Ectodermal cell (in vitro differentiated cells): ENCODE measurements at regions not wholly inside any gene's neighbourhood (a gene's known extent, or its start where the extent isn't known, plus 50 kb on each side); places are given as distances from the start of the nearest gene placed in this dataset.

Source experiments
- H3K27ac ChIP-seq: 2 replicates; pipeline ENCODE4 v1.7.0; 2013; ENCODE audit warnings: mild to moderate bottlenecking, low read depth, low read length; ENCODE audit not compliant: insufficient read depth, poor library complexity, severe bottlenecking
- H3K27me3 ChIP-seq: 2 replicates; pipeline ENCODE4 v1.7.0; 2013; ENCODE audit warnings: mild to moderate bottlenecking, low read length; ENCODE audit not compliant: insufficient read depth, control insufficient read depth, poor library complexity, severe bottlenecking
- H3K36me3 ChIP-seq: one replicate; pipeline ENCODE4 v1.7.0; 2013; ENCODE audit warnings: low read length; ENCODE audit not compliant: control insufficient read depth, insufficient read depth
- H3K4me1 ChIP-seq: one replicate; pipeline ENCODE4 v1.7.0; 2013; ENCODE audit warnings: low read length; ENCODE audit not compliant: control insufficient read depth, insufficient read depth
- H3K4me3 ChIP-seq: 2 replicates; pipeline ENCODE4 v1.7.0; 2013; ENCODE audit warnings: low read depth, low read length, control low read depth; ENCODE audit not compliant: insufficient read depth
- H3K9me3 ChIP-seq: 2 replicates; pipeline ENCODE4 v1.7.0; 2013; ENCODE audit warnings: mild to moderate bottlenecking, low read length, moderate library complexity; ENCODE audit not compliant: control insufficient read depth
- WGBS, 2 experiments: methylation state at CpG; one replicate each; pipeline ENCODE4 v1.1.7; 2013; ENCODE audit warnings: missing lambda C conversion rate in 2 of 2; 5-methylcytosine and 5-hydroxymethylcytosine counted together

DNA sequence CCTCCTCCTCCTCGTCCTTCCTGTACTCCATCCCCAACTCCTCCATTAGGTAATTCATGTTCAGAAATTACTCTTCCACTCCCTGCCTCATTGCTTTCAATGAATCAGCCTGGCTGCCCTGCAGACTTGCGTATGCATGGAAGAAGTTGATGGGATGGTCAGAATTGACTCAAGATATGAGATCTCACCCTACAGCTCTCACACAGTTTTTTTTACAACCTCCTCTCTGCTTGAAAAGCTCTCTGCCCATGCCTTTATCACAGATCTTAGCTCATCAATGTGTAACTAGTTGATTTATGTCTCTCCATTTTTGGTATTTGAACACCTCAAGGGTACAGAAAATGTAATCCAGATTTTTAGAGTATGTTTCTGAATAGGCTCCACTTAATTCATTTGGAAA, 506.9 kb downstream of the TBC1D4 start:
- 92 to 96% methylated on average over 2 of the region's 2 CpGs for WGBS, 2 experiments
- H3K27ac ChIP-seq, result no peak overlapping the region
- H3K4me1 ChIP-seq, result peaks cover 19% of the 10 kb centered on the region
- no peaks in the 10 kb centered on the region for H3K9me3 ChIP-seq
- H3K36me3 ChIP-seq, result no peaks in the 10 kb centered on the region
- H3K27me3 ChIP-seq, result no peaks in the 10 kb centered on the region
- H3K4me3 ChIP-seq, result no peak overlapping the region

DNA sequence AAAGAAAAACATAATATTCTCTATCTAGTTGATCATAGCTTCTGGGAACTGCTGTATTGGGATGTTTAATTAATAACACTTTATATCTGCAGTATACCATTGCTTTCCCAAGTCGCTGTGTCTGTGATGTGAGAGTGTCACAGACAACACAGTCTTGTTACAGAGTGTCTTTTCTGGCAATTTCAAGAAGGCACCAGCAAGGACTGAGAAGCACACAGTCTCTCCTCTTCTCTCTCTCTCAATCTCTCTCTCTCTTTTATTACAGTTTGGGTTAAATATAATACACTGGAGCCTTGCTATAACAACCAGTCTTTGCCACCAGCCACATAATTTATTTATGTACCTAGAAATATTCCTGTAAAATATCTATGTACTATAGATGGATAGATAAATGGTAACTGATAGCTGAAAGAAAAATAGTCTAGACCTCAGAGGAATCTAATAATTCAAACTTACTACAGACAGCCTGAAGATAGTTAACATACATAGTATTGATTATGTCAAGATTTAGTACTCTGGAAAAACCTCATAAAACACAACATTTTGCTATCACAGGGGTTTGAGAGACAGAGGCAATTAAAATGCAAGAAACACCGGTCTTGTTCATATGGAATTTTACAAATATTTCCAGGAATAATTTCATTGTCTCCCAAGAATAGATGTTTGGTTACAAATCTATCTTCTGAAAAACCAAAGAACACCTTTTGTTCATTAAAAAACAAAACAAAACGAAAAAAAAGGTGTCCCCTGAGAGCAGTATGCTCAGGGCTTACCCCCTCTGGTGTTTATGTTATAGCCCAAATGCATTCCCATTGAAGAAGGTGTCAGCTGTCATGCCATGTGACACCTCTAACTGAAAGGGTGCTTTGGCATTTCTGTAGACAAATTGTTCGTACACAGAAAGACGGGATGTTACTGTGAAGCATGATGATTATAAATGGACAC, 507.8 kb downstream of the TBC1D4 start:
- Histone ChIP-seq H3K27ac (no peak overlapping the region), H3K36me3 (no peaks in the 10 kb centered on the region), H3K4me1 (peaks cover 19% of the 10 kb centered on the region), H3K4me3 (no peak overlapping the region), H3K27me3 (no peaks in the 10 kb centered on the region), H3K9me3 (no peaks in the 10 kb centered on the region)
- WGBS, 2 experiments, result 62 to 68% methylated on average over 4 to 5 of the region's 5 CpGs

DNA sequence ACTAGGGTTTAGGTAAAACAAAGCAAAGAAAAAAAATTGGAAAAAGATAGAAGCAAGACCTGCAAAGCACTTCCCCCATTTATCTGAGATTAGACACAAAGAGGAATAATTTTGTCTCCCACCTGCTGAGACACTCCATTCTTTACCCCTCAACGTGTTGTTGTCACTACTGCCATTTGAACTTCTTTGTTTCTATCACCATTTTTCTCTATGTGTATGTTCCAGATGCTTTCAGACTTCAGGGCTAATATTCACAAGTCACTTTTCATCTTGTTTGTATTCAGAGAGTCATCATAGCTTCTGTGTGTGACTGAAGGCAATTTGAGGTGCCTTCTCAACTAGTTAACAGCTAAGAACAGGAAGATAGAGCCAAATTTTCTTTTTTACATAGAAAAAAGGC, 512.5 kb downstream of the TBC1D4 start:
- H3K36me3 ChIP-seq, result no peaks in the 10 kb centered on the region
- no peaks in the 10 kb centered on the region for H3K9me3 ChIP-seq
- H3K27me3 ChIP-seq, result no peaks in the 10 kb centered on the region
- 46 to 60% methylated on average over 1 of the region's 1 CpG for WGBS, 2 experiments
- H3K4me3 ChIP-seq, result no peak overlapping the region
- H3K4me1 ChIP-seq, result peaks cover 12% of the 10 kb centered on the region
- H3K27ac ChIP-seq, result no peak overlapping the region

DNA sequence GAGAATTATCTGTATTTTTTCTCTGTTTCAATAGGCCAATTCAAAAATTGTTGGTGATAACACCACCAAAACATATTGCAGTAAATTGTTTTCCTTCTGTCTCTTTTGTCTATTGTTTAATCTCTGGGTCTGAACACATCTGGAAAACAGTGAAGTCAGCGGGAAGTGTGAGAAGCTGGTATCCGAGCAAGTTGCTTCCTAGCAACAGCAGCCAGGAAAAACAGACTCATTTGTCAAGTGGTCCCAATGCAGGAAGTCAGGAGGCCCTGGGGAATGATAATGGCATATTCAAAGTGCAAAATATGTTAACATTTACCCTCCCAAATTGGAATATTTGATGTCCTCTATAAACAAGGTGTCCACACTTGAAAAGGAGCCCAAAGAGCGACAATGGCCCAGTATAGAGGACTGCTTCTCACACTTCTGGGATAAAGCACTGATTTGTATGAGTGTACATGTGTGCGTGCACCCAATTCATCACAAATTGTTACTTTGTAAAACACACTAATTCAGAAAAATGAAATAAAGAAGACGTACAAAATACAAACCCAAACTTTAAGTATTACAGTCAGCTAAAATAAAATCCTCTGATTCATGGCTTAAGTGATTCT, 515.0 kb downstream of the TBC1D4 start:
- 65 to 68% methylated on average over 4 to 5 of the region's 5 CpGs for WGBS, 2 experiments
- no peaks in the 10 kb centered on the region for H3K4me1 ChIP-seq
- no peaks in the 10 kb centered on the region for H3K36me3 ChIP-seq
- H3K9me3 ChIP-seq, result no peaks in the 10 kb centered on the region
- H3K4me3 ChIP-seq, result no peak overlapping the region
- H3K27me3 ChIP-seq, result no peaks in the 10 kb centered on the region
- no peak overlapping the region for H3K27ac ChIP-seq

DNA sequence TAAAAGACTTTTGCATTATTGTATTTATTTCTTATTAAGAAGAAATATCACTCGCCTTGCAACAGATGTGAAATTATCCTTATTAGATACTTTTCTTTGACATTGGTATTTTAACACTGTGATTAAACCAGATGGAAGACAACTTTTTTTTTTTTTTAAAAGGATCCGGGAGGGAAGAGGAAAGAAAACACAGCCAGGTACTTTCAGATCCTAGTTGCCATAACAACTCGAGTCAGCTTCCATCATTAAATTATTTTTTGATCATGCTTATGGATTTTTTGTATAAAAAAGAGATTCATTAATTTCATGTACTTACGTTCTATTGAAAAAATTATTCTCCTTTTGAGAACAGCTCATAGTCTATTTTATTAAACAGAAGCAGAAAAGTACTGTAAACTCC, 515.7 kb downstream of the TBC1D4 start:
- Histone ChIP-seq H3K4me1 (no peaks in the 10 kb centered on the region), H3K4me3 (no peak overlapping the region), H3K27ac (no peak overlapping the region), H3K27me3 (no peaks in the 10 kb centered on the region), H3K9me3 (no peaks in the 10 kb centered on the region), H3K36me3 (no peaks in the 10 kb centered on the region)
- 89% methylated on average over 1 of the region's 4 CpGs; no CpG with 5 or more reads in 1 of the 2 experiments for WGBS, 2 experiments

DNA sequence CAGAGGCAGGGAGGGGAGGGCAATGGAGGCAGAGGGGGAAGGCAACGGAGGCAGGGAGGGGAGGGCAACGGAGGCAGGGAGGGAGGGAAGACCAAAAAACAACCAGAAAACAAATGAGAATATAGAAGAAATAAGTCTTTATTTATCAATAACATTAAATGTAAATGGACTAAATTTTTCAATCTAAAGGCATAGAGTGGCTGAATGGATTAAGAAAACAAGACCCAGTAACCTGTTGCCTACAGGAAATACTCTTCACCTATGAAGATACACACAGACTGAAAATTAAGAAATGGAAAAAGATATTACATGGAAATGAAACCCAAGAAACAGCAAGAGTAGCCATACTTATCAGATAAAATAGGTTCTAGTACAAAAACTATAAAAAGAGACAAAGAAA, 536.3 kb downstream of the TBC1D4 start:
- Histone ChIP-seq H3K27ac (no peak overlapping the region), H3K4me1 (no peaks in the 10 kb centered on the region), H3K9me3 (no peaks in the 10 kb centered on the region), H3K4me3 (no peak overlapping the region), H3K27me3 (no peaks in the 10 kb centered on the region), H3K36me3 (no peaks in the 10 kb centered on the region)
- WGBS, 2 experiments, result 100% methylated on average over 1 of the region's 2 CpGs; no CpG with 5 or more reads in 1 of the 2 experiments

DNA sequence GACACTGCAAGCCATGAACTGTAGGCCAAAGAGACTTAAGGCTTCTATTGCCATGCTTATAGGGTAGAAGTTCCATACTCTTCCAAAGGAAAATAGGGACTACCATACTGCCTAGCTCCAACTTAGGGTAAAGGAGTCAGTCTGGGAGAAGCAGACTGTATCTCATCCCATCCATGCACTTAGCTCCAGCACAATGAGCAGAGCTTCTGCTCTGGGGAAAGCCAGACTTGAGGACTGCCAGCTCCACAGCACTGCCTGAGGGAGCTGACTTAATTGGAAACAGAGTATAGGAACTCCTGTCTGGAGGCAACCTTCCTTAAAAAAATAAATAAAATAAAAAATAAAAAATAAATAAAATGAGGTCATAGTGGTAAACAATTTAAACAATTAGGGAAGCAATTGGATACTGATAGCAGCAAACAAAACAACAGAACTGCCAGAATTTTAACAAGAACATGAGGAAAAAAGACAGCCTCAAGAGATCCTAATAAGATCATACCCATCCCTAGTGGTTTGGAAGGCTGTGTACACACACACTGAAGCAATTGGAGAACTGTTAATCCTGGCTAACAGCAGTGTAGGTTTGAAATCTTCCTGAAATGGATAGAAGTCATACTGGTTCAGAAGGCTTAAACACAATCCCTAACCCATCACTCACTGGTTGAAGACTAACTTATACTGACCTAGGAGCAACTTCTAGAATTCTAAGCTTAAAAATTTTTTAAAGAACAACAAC, 550.1 kb downstream of the TBC1D4 start:
- H3K36me3 ChIP-seq, result no peaks in the 10 kb centered on the region
- peaks cover 4% of the 10 kb centered on the region for H3K9me3 ChIP-seq
- no peaks in the 10 kb centered on the region for H3K27me3 ChIP-seq
- no peak overlapping the region for H3K27ac ChIP-seq
- no peak overlapping the region for H3K4me3 ChIP-seq
- no peaks in the 10 kb centered on the region for H3K4me1 ChIP-seq

DNA sequence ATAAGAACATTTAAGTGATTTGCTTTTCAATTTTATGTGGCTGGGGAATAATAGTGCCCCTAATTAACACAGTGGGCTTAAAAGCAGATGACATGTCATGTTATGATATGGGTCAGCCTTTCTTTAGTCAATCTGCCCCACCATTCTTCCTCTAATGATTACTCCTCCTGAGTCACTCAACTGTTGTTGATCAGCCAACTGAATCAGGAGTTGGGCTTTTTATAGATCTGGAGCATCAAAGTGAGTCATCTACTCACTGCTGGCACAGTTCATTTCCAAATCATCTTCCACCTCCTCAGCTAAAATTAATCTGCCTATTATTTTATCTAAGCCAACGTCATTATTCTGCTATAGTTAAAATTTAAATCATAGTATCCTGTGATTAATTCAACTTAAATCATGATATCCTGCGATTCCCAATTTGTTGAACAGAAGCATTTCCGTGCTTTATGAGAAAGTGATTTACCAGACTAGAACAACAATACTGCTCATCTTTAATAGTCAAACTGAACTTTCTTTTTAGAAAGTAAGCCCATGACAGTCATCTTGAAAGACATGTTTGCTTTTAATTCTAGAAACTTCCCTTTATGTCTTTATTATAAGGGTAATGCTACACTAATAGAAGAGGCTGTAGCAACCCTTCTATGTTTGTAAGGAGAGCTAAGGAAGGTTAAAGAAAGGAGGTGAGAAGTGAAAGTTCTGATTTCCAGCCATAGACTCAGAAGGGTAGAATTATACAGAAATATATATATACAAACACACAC, 551.4 kb downstream of the TBC1D4 start:
- 100% methylated on average over 2 of the region's 3 CpGs for WGBS, 2 experiments
- H3K9me3 ChIP-seq, result peaks cover 4% of the 10 kb centered on the region
- no peaks in the 10 kb centered on the region for H3K36me3 ChIP-seq
- H3K4me1 ChIP-seq, result no peaks in the 10 kb centered on the region
- H3K27ac ChIP-seq, result no peak overlapping the region
- H3K4me3 ChIP-seq, result no peak overlapping the region
- H3K27me3 ChIP-seq, result no peaks in the 10 kb centered on the region

DNA sequence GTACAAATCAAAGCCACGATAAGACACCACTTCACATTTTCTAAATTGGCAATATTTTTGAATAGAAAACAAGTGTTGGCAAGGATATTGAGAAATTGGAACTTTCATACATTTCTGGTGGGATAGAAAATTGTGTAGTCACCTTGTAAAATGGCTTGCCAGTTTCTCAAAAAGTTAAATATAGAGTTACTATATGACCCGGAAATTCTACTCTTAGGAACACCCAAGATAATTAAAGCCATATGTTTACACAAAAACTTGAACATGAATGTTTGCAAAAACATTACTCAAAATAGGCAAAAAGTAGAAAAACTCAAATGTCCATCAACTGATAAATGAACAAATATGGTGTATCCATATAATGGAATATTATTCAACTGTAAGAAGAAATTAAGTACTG, 552.5 kb downstream of the TBC1D4 start:
- peaks cover 4% of the 10 kb centered on the region for H3K9me3 ChIP-seq
- no peaks in the 10 kb centered on the region for H3K36me3 ChIP-seq
- H3K27ac ChIP-seq, result no peak overlapping the region
- H3K4me3 ChIP-seq, result no peak overlapping the region
- no peaks in the 10 kb centered on the region for H3K4me1 ChIP-seq
- H3K27me3 ChIP-seq, result no peaks in the 10 kb centered on the region
- WGBS, 2 experiments, result 83 to 100% methylated on average over 1 of the region's 2 CpGs
